ENCODE measurements at regions not wholly inside any gene's neighbourhood (a gene's known extent, or its start where the extent isn't known, plus 50 kb on each side); places are given as distances from the start of the nearest gene placed in this dataset.

- H3K27ac ChIP-seq = no peak overlapping the region
- no peak for DNase-seq
- H3K36me3 ChIP-seq (ENCODE audit: low read depth, missing control alignments) = no peaks in the 10 kb centered on the region
- peaks cover 4% of the 10 kb centered on the region for H3K4me1 ChIP-seq
- TF ChIP-seq CTCF (IDR thresholded peaks at IDR 0.05) = no peak
- no peak for TF ChIP-seq POLR2A (IDR thresholded peaks at IDR 0.05)
- H3K27me3 ChIP-seq = no peaks in the 10 kb centered on the region
- H3K4me3 ChIP-seq = no peak overlapping the region
- intact Hi-C loops (cut with DNase I; ENCODE audit: low total_unique reads) = no loop called here
- no peaks in the 10 kb centered on the region for H3K9me3 ChIP-seq
- 54 to 62% methylated on average over 2 of the region's 2 CpGs for WGBS, 2 donors
Observed at GRCh38 chr13:44887515-44887914, 101.8 kb downstream of the NUFIP1 start.

- DNase-seq = no peak
- H3K4me1 ChIP-seq = peaks cover 4% of the 10 kb centered on the region
- H3K9me3 ChIP-seq = no peaks in the 10 kb centered on the region
- no peaks in the 10 kb centered on the region for H3K36me3 ChIP-seq (ENCODE audit: low read depth, missing control alignments)
- H3K4me3 ChIP-seq = no peak overlapping the region
- TF ChIP-seq CTCF (IDR thresholded peaks at IDR 0.05) (no peak), POLR2A (IDR thresholded peaks at IDR 0.05) (no peak)
- no peaks in the 10 kb centered on the region for H3K27me3 ChIP-seq
- intact Hi-C loops (cut with DNase I; ENCODE audit: low total_unique reads) = no loop called here
- no peak overlapping the region for H3K27ac ChIP-seq
- 84 to 85% methylated on average over 5 of the region's 5 CpGs for WGBS, 2 donors
Observed at GRCh38 chr13:44884076-44884729, 105.1 kb downstream of the NUFIP1 start.

- H3K4me1 ChIP-seq = no peaks in the 10 kb centered on the region
- no peaks in the 10 kb centered on the region for H3K27me3 ChIP-seq
- intact Hi-C loops (cut with DNase I; ENCODE audit: low total_unique reads) = no loop called here
- H3K27ac ChIP-seq = no peak overlapping the region
- WGBS, 2 donors = 91 to 93% methylated on average over 5 of the region's 5 CpGs
- no peaks in the 10 kb centered on the region for H3K9me3 ChIP-seq
- H3K36me3 ChIP-seq (ENCODE audit: low read depth, missing control alignments) = no peaks in the 10 kb centered on the region
- H3K4me3 ChIP-seq = no peak overlapping the region
- TF ChIP-seq CTCF (IDR thresholded peaks at IDR 0.05) = peak in 1 of 3 experiments; percentile 12
- no peak for TF ChIP-seq POLR2A (IDR thresholded peaks at IDR 0.05)
- no peak for DNase-seq
Observed at GRCh38 chr13:44879452-44880058, 109.7 kb downstream of the NUFIP1 start.

GRCh38 chr13:44876782-44877324 lies 112.4 kb downstream of the NUFIP1 start:
- Histone ChIP-seq H3K27ac (no peak overlapping the region), H3K36me3 (ENCODE audit: low read depth, missing control alignments) (no peaks in the 10 kb centered on the region), H3K27me3 (no peaks in the 10 kb centered on the region), H3K9me3 (no peaks in the 10 kb centered on the region), H3K4me3 (peak overlapping the region in 1 of 2 donors; percentile 12), H3K4me1 (peaks cover 4% of the 10 kb centered on the region)
- peak; percentile 82 for DNase-seq
- TF ChIP-seq POLR2A (IDR thresholded peaks at IDR 0.05) (no peak), CTCF (IDR thresholded peaks at IDR 0.05) (peak; percentile 12 to 58 (median 57))
- intact Hi-C loops (cut with DNase I; ENCODE audit: low total_unique reads) = no loop called here
- WGBS, 2 donors = 62 to 75% methylated on average over 7 to 22 of the region's 22 CpGs

All from testis (tissue), 2 donors.